ENCODE measurements at regions not wholly inside any gene's neighbourhood (a gene's known extent, or its start where the extent isn't known, plus 50 kb on each side); places are given as distances from the start of the nearest gene placed in this dataset.

GRCh38 chr15:45855907-45856579, 221.2 kb downstream of the SQOR start:
- Histone ChIP-seq H3K27ac (ENCODE audit: low read depth, low read length) (no peak overlapping the region), H2BK20ac (ENCODE audit: low read length) (no peak overlapping the region), H4K8ac (ENCODE audit: extremely low read depth, insufficient read depth, low read length) (no peak overlapping the region), H3K9ac (replicated peaks in 1 of 4; ENCODE audit: extremely low read depth in 1 of 4, low read depth in 3 of 4, low read length in 3 of 4) (no peak overlapping the region), H3K23me2 (ENCODE audit: low read depth, low read length) (no peaks in the 10 kb centered on the region), H3K4me1 (replicated peaks in 1 of 4; ENCODE audit: control insufficient read depth in 3 of 4, insufficient read depth in 4 of 4, low read length in 3 of 4) (no peaks in the 10 kb centered on the region), H2BK120ac (replicated peaks; ENCODE audit: low read depth, low read length) (no peak overlapping the region), H3K27me3 (replicated peaks in 1 of 4; ENCODE audit: control insufficient read depth in 3 of 4, extremely low read depth in 1 of 4, insufficient read depth in 3 of 4, low read length in 3 of 4) (no peaks in the 10 kb centered on the region), H3K36me3 (ENCODE audit: control insufficient read depth in 2 of 4, insufficient read depth in 4 of 4, low read length in 3 of 4) (no peaks in the 10 kb centered on the region), H3K23ac (ENCODE audit: insufficient read length) (no peak overlapping the region), H3K14ac (ENCODE audit: insufficient read length) (no peak overlapping the region), H3K4me3 (ENCODE audit: extremely low read depth in 1 of 4, insufficient read depth in 2 of 4, low read depth in 3 of 4, low read length in 4 of 4) (no peak overlapping the region), H4K20me1 (replicated peaks in 1 of 2; ENCODE audit: control insufficient read depth in 1 of 2, insufficient read depth in 2 of 2, low read length in 2 of 2) (no peaks in the 10 kb centered on the region), H3K56ac (replicated peaks; ENCODE audit: insufficient read length, low read depth, low read length) (no peak overlapping the region), H2BK15ac (ENCODE audit: low read length) (no peak overlapping the region), H3K4me2 (ENCODE audit: insufficient read depth in 1 of 2, low read depth in 2 of 2, low read length in 2 of 2) (no peak overlapping the region), H2BK5ac (ENCODE audit: low read depth, low read length) (no peak overlapping the region), H4K5ac (ENCODE audit: insufficient read length, low read depth, low read length) (no peak overlapping the region), H4K91ac (replicated peaks; ENCODE audit: insufficient read length, low read length) (no peak overlapping the region), H2AFZ (ENCODE audit: low read length) (no peak overlapping the region), H2BK12ac (ENCODE audit: low read depth, low read length) (no peak overlapping the region), H2AK5ac (ENCODE audit: low read depth, low read length) (no peak overlapping the region), H3K79me1 (ENCODE audit: low read depth, low read length) (no peaks in the 10 kb centered on the region), H3K9me3 (ENCODE audit: insufficient read depth in 2 of 2, low read depth in 1 of 2, low read length in 1 of 2) (no peaks in the 10 kb centered on the region), H3K18ac (ENCODE audit: extremely low read depth, low read length) (no peak overlapping the region), H3K79me2 (ENCODE audit: control insufficient read depth in 1 of 2, insufficient read depth in 2 of 2, low read length in 2 of 2) (no peaks in the 10 kb centered on the region), H3K4ac (replicated peaks; ENCODE audit: insufficient read length, low read depth, low read length) (no peak overlapping the region)
- DNase-seq (ENCODE audit: low read depth in 1 of 2, low spot score in 2 of 2) (no peak), FAIRE-seq (no peak)
- POLR2A ChIA-PET (ENCODE audit: partially characterized antibody): no interaction called here
- TF ChIP-seq CHD1 (IDR thresholded peaks at IDR 0.05; ENCODE audit: low read depth, low read length) (no peak), TCF12 (IDR thresholded peaks at IDR 0.05; ENCODE audit: low read depth, low read length) (no peak), BRCA1 (IDR thresholded peaks at IDR 0.05; ENCODE audit: low read depth, low read length) (no peak), MAFK (IDR thresholded peaks at IDR 0.05; ENCODE audit: low read depth, low read length) (no peak), CHD2 (IDR thresholded peaks at IDR 0.05; ENCODE audit: low read length) (no peak), BCL11A (IDR thresholded peaks at IDR 0.05; ENCODE audit: low read depth in 2 of 2, low read length in 2 of 2) (no peak), FOSL1 (IDR thresholded peaks at IDR 0.05; ENCODE audit: insufficient read depth, low read depth, low read length) (no peak), SAP30 (IDR thresholded peaks at IDR 0.05; ENCODE audit: insufficient read depth, insufficient replicate concordance, low read length) (no peak), CTBP2 (IDR thresholded peaks at IDR 0.05; ENCODE audit: borderline replicate concordance, insufficient read depth, insufficient read length, low read length) (no peak), KDM1A (IDR thresholded peaks at IDR 0.05; ENCODE audit: borderline replicate concordance, low read length) (no peak), KDM5A (IDR thresholded peaks at IDR 0.05; ENCODE audit: low read length) (no peak), EP300 (IDR thresholded peaks at IDR 0.05; ENCODE audit: borderline replicate concordance in 1 of 2, low read depth in 2 of 2, low read length in 2 of 2) (no peak), GTF2F1 (IDR thresholded peaks at IDR 0.05; ENCODE audit: borderline replicate concordance, low read depth, low read length) (no peak)
- 89% methylated on average over 4 of the region's 4 CpGs; no CpG with 5 or more reads in 1 of the 2 experiments for WGBS, 2 experiments (ENCODE audit: extremely low coverage in 1 of 2, insufficient coverage in 1 of 2, insufficient read length in 1 of 2, insufficient replicate concordance in 2 of 2, low coverage in 1 of 2, low lambda C conversion rate in 2 of 2, missing lambda C conversion rate in 1 of 2)
- CTCF ChIA-PET (ENCODE audit: partially characterized antibody): interaction anchor here (1.1 kb wide), 1 partner anchor 60 kb away, joined by 3 read pairs; no protein-coding TSS in a partner anchor

Data from H1 (cell line).